Cardiac muscle cell (in vitro differentiated cells and primary cell): ENCODE measurements at regions not wholly inside any gene's neighbourhood (a gene's known extent, or its start where the extent isn't known, plus 50 kb on each side); places are given as distances from the start of the nearest gene placed in this dataset.

Experiments used
- DNase-seq, 2 donors: peaks; one replicate each; pipeline versions ENCODE4 v3.0.0 to v3.0.0-alpha.2; 2010 to 2017; ENCODE audit warnings: low read depth in 1 of 2, low spot score in 1 of 2
- H3K27ac ChIP-seq: fragments of 200-600 bp; sonication (generic); 2 replicates; pipeline ENCODE4 v1.5.1; 2016
- H3K27me3 ChIP-seq: fragments of 200-600 bp; sonication (generic); 2 replicates; pipeline ENCODE4 v1.6.0; 2016; ENCODE audit warnings: control low read depth
- H3K36me3 ChIP-seq: fragments of 200-600 bp; sonication (generic); 2 replicates; pipeline ENCODE4 v1.5.1; 2016; ENCODE audit warnings: control low read depth
- H3K4me1 ChIP-seq: fragments of 200-600 bp; sonication (generic); 2 replicates; pipeline ENCODE4 v1.8.1; 2017; ENCODE audit warnings: low read depth, mild to moderate bottlenecking, mixed run types
- H3K4me3 ChIP-seq: fragments of 200-600 bp; sonication (generic); 2 replicates; pipeline ENCODE4 v1.5.1; 2016; ENCODE audit warnings: mild to moderate bottlenecking
- H3K9me3 ChIP-seq: fragments of 200-600 bp; sonication (generic); 2 replicates; pipeline ENCODE4 v1.5.1; 2017; ENCODE audit warnings: low read depth, mild to moderate bottlenecking, control low read depth
- CTCF ChIP-seq: IDR thresholded peaks from 2 replicates; pipeline ENCODE4 v1.5.1; 2012; ENCODE audit warnings: low read depth, mild to moderate bottlenecking, low read length

GRCh38 chr2:142222715-142223114 is 91.9 kb upstream of the LRP1B start:
- Histone ChIP-seq H3K4me3 (no peak overlapping the region), H3K27me3 (no peaks in the 10 kb centered on the region), H3K36me3 (no peaks in the 10 kb centered on the region), H3K9me3 (no peaks in the 10 kb centered on the region), H3K27ac (no peak overlapping the region), H3K4me1 (no peaks in the 10 kb centered on the region)
- no peak for TF ChIP-seq CTCF
- no peak for DNase-seq

- H3K4me3 ChIP-seq = no peak overlapping the region
- no peaks in the 10 kb centered on the region for H3K27me3 ChIP-seq
- no peak overlapping the region for H3K27ac ChIP-seq
- no peaks in the 10 kb centered on the region for H3K4me1 ChIP-seq
- DNase-seq = peak; percentile 4 to 11
- TF ChIP-seq CTCF = no peak
- no peaks in the 10 kb centered on the region for H3K9me3 ChIP-seq
- H3K36me3 ChIP-seq = no peaks in the 10 kb centered on the region
These were observed 90.1 kb upstream of the LRP1B start for GRCh38 chr2:142220901-142221300.

GRCh38 chr2:142220239-142220638 is 89.4 kb upstream of the LRP1B start:
- no peaks in the 10 kb centered on the region for H3K27me3 ChIP-seq
- H3K4me3 ChIP-seq = no peak overlapping the region
- H3K4me1 ChIP-seq = no peaks in the 10 kb centered on the region
- no peaks in the 10 kb centered on the region for H3K9me3 ChIP-seq
- H3K27ac ChIP-seq = no peak overlapping the region
- TF ChIP-seq CTCF = no peak
- H3K36me3 ChIP-seq = no peaks in the 10 kb centered on the region
- DNase-seq = no peak

- H3K9me3 ChIP-seq = no peaks in the 10 kb centered on the region
- H3K4me3 ChIP-seq = no peak overlapping the region
- no peak overlapping the region for H3K27ac ChIP-seq
- no peak for DNase-seq
- H3K4me1 ChIP-seq = no peaks in the 10 kb centered on the region
- no peak for TF ChIP-seq CTCF
- no peaks in the 10 kb centered on the region for H3K36me3 ChIP-seq
- H3K27me3 ChIP-seq = no peaks in the 10 kb centered on the region
These were observed 87.7 kb upstream of the LRP1B start for GRCh38 chr2:142218471-142218870.

DNA sequence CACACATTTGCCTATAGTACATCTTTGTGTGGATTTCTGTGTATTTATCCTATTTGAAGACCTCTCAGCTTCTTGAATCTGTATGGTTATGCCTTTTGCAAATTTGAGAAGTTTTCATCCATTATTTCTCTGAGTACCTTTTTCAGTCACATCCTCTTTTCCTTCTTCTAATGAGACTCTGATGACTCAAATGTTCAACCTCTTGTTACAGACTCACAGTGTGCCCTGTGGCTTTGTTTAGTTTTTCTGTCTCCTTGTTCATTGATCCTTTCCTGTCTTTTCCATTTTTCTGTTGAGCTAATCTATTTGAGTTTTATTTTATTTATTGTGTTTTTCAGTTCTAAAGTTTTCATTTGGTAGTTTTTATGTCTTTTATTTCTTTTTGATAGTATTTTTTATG is 87.0 kb upstream of the LRP1B start:
- H3K4me3 ChIP-seq = no peak overlapping the region
- H3K9me3 ChIP-seq = no peaks in the 10 kb centered on the region
- no peaks in the 10 kb centered on the region for H3K4me1 ChIP-seq
- no peak for TF ChIP-seq CTCF
- no peak for DNase-seq
- H3K27ac ChIP-seq = no peak overlapping the region
- no peaks in the 10 kb centered on the region for H3K27me3 ChIP-seq
- no peaks in the 10 kb centered on the region for H3K36me3 ChIP-seq

- Histone ChIP-seq H3K9me3 (no peaks in the 10 kb centered on the region), H3K4me1 (no peaks in the 10 kb centered on the region), H3K27me3 (no peaks in the 10 kb centered on the region), H3K27ac (no peak overlapping the region), H3K36me3 (no peaks in the 10 kb centered on the region), H3K4me3 (no peak overlapping the region)
- no peak for DNase-seq
- no peak for TF ChIP-seq CTCF
These were observed 69.2 kb upstream of the LRP1B start for GRCh38 chr2:142200062-142200461.
